Peyer's patch (tissue), 4 donors: ENCODE measurements at regions not wholly inside any gene's neighbourhood (a gene's known extent, or its start where the extent isn't known, plus 50 kb on each side); places are given as distances from the start of the nearest gene placed in this dataset.

Experiments
- POLR2A ChIP-seq, 2 donors: fragments of 450-650 bp; IDR thresholded peaks; one replicate each; pipeline ENCODE4 v1.5.1; 2017; ENCODE audit warnings: antibody characterized with exemption in 2 of 2, mild to moderate bottlenecking in 2 of 2, moderate library complexity in 2 of 2
- TF ChIP-seq, protein P1 (sequence below), 6 experiments: fragments of 450-650 bp in 4 of 6; fragments of 200-600 bp in 2 of 6; sonication (generic) in 1 of 6; IDR thresholded peaks; one replicate each; pipeline ENCODE4 v1.5.1; 2017 to 2019; ENCODE audit warnings: antibody characterized with exemption in 6 of 6, mild to moderate bottlenecking in 3 of 6, moderate library complexity in 1 of 6

DNA sequence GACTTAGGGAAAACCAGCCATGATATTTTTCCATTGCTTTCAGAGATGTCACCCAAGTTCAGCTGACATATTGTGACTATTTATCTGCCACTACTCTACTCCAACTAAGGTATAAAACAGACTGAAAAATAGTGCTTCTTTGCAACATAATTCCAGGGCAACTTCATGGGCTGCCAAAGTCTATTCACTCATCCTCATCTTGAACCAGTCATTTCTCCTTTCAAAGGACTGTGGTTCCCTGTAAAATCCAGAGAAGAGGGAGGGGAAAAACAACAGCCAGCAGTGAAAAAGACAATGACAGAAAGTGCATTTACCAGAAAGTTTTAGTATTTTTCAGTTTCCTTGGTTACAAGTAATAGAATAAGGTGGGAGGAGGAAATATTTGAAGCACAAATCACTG lies 191.1 kb downstream of the EFHB start:
- TF ChIP-seq POLR2A (IDR thresholded peaks at IDR 0.05): no peak
- TF ChIP-seq, protein P1, sequence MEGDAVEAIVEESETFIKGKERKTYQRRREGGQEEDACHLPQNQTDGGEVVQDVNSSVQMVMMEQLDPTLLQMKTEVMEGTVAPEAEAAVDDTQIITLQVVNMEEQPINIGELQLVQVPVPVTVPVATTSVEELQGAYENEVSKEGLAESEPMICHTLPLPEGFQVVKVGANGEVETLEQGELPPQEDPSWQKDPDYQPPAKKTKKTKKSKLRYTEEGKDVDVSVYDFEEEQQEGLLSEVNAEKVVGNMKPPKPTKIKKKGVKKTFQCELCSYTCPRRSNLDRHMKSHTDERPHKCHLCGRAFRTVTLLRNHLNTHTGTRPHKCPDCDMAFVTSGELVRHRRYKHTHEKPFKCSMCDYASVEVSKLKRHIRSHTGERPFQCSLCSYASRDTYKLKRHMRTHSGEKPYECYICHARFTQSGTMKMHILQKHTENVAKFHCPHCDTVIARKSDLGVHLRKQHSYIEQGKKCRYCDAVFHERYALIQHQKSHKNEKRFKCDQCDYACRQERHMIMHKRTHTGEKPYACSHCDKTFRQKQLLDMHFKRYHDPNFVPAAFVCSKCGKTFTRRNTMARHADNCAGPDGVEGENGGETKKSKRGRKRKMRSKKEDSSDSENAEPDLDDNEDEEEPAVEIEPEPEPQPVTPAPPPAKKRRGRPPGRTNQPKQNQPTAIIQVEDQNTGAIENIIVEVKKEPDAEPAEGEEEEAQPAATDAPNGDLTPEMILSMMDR (IDR thresholded peaks at IDR 0.05): no peak
